ENCODE measurements at regions not wholly inside any gene's neighbourhood (a gene's known extent, or its start where the extent isn't known, plus 50 kb on each side); places are given as distances from the start of the nearest gene placed in this dataset.

DNA sequence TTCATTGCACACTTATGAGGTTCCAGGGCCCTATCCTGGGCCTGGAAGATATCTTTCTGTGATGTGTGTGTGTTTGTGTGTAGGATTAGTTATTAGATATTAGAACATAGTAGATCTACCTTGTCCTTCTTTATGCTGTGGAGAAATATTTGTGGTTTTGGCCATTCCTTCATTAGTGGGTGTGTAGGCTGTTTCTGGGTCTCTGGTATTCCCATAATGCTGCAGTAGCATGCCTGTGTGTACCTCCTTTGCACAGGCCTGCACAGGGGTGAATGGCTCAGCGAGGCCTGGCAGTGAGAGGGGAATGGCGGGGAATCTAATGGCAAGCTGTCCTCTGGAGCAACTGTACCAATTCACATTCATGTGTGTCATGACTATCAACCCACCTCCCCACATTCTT lies 125.8 kb upstream of the MRPS22 start:
- TF ChIP-seq, protein P1, sequence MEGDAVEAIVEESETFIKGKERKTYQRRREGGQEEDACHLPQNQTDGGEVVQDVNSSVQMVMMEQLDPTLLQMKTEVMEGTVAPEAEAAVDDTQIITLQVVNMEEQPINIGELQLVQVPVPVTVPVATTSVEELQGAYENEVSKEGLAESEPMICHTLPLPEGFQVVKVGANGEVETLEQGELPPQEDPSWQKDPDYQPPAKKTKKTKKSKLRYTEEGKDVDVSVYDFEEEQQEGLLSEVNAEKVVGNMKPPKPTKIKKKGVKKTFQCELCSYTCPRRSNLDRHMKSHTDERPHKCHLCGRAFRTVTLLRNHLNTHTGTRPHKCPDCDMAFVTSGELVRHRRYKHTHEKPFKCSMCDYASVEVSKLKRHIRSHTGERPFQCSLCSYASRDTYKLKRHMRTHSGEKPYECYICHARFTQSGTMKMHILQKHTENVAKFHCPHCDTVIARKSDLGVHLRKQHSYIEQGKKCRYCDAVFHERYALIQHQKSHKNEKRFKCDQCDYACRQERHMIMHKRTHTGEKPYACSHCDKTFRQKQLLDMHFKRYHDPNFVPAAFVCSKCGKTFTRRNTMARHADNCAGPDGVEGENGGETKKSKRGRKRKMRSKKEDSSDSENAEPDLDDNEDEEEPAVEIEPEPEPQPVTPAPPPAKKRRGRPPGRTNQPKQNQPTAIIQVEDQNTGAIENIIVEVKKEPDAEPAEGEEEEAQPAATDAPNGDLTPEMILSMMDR (IDR thresholded peaks at IDR 0.05): no peak
- no peak for TF ChIP-seq POLR2A (IDR thresholded peaks at IDR 0.05)

All from lower leg skin (tissue), 3 donors.